SU-DHL-6 (cell line): ENCODE measurements at regions not wholly inside any gene's neighbourhood (a gene's known extent, or its start where the extent isn't known, plus 50 kb on each side); places are given as distances from the start of the nearest gene placed in this dataset.

Source experiments
- CTCF ChIP-seq: fragments of 200-600 bp; sonication (generic); IDR thresholded peaks from one replicate; pipeline ENCODE4 v1.5.1; 2017; ENCODE audit warnings: antibody characterized with exemption, mild to moderate bottlenecking, low read length, moderate library complexity; ENCODE audit not compliant: insufficient read depth, poor library complexity, severe bottlenecking
- EZH2phosphoT487 ChIP-seq: fragments of 200-600 bp; sonication (generic), shearing (Covaris generic); conservative IDR thresholded peaks from 2 replicates; pipeline ENCODE4 v1.6.1; 2018; ENCODE audit warnings: mild to moderate bottlenecking, antibody characterized with exemption, low read length, moderate library complexity, mixed read lengths

GRCh38 chr2:236847538-236848263 is 238.0 kb upstream of the COPS8 start:
- TF ChIP-seq CTCF (no peak), EZH2phosphoT487 (no peak)
